Keratinocyte (primary cell): ENCODE measurements at regions not wholly inside any gene's neighbourhood (a gene's known extent, or its start where the extent isn't known, plus 50 kb on each side); places are given as distances from the start of the nearest gene placed in this dataset.

Experiments
- DNase-seq: peaks from one replicate; pipeline ENCODE4 v3.0.0-alpha.2; 2011; ENCODE audit warnings: low read depth, missing footprints, low spot score
- FAIRE-seq: peaks from 2 replicates; lab custom pipeline; 2011; peaks lifted over from hg19 to GRCh38; lab: Jason Lieb, UNC
- H2AFZ ChIP-seq: 2 replicates; pipeline ENCODE4 v1.6.0; 2012; ENCODE audit warnings: low read length, control low read depth, inconsistent platforms; ENCODE audit not compliant: control insufficient read depth
- H3K27ac ChIP-seq: 2 replicates; pipeline ENCODE4 v1.5.1; 2011; ENCODE audit warnings: low read length; ENCODE audit not compliant: control insufficient read depth, insufficient read depth
- H3K27me3 ChIP-seq: 3 replicates; pipeline ENCODE4 v1.6.0; 2011; ENCODE audit warnings: low read length; ENCODE audit not compliant: control insufficient read depth, insufficient read depth; ENCODE audit errors: extremely low read depth
- H3K36me3 ChIP-seq, 2 experiments: 2 replicates in 1 of 2; 3 replicates in 1 of 2; pipeline ENCODE4 v1.5.1; 2011; ENCODE audit warnings: low read length in 2 of 2, mild to moderate bottlenecking in 1 of 2; ENCODE audit not compliant: control insufficient read depth in 2 of 2, insufficient read depth in 2 of 2; ENCODE audit errors: extremely low read depth in 1 of 2
- H3K4me1 ChIP-seq: 3 replicates; pipeline ENCODE4 v1.5.1; 2011; ENCODE audit warnings: low read length; ENCODE audit not compliant: control insufficient read depth, insufficient read depth; ENCODE audit errors: extremely low read depth
- H3K4me2 ChIP-seq: 3 replicates; pipeline ENCODE4 v1.6.0; 2011; ENCODE audit warnings: low read depth, low read length; ENCODE audit not compliant: control insufficient read depth, insufficient read depth; ENCODE audit errors: extremely low read depth
- H3K4me3 ChIP-seq, 3 experiments: fragments of 200-600 bp in 1 of 3; sonication (generic) in 1 of 3; 2 replicates in 2 of 3; 3 replicates in 1 of 3; pipeline ENCODE4 v1.5.1; 2011 to 2016; ENCODE audit warnings: low read length in 3 of 3, mild to moderate bottlenecking in 3 of 3, control low read depth in 2 of 3, inconsistent platforms in 1 of 3, low read depth in 1 of 3, mixed read lengths in 1 of 3, mixed run types in 1 of 3, moderate library complexity in 1 of 3; ENCODE audit not compliant: control insufficient read depth in 2 of 3, insufficient read depth in 2 of 3; ENCODE audit errors: extremely low read depth in 1 of 3
- H3K79me2 ChIP-seq: 2 replicates; pipeline ENCODE4 v1.6.0; 2012; ENCODE audit warnings: low read length; ENCODE audit not compliant: control insufficient read depth, insufficient read depth
- H3K9ac ChIP-seq: 3 replicates; pipeline ENCODE4 v1.6.0; 2011; ENCODE audit warnings: low read length; ENCODE audit not compliant: control insufficient read depth, insufficient read depth; ENCODE audit errors: extremely low read depth
- H3K9me1 ChIP-seq: 3 replicates; pipeline ENCODE4 v1.6.0; 2011; ENCODE audit warnings: low read length; ENCODE audit not compliant: control insufficient read depth, insufficient read depth; ENCODE audit errors: extremely low read depth
- H3K9me3 ChIP-seq: 2 replicates; pipeline ENCODE4 v1.5.1; 2012; ENCODE audit warnings: low read depth, low read length; ENCODE audit not compliant: control insufficient read depth
- H4K20me1 ChIP-seq: 3 replicates; pipeline ENCODE4 v1.6.0; 2011; ENCODE audit warnings: low read length; ENCODE audit not compliant: control insufficient read depth, insufficient read depth; ENCODE audit errors: extremely low read depth
- EZH2 ChIP-seq: IDR thresholded peaks from one replicate; pipeline ENCODE4 v1.6.1; 2012; ENCODE audit warnings: inconsistent platforms, mild to moderate bottlenecking, low read length, moderate library complexity
- dilution Hi-C: fragments of 300-500 bp; cut with MboI; formaldehyde crosslinking; loops from one replicate; pipeline ENCODE4 v1.7.0; 2020; ENCODE audit warnings: low sequenced_read_pairs; ENCODE audit not compliant: extremely low pct_ligation_motif_present
- TF ChIP-seq, protein P1 (sequence below), 3 experiments: IDR thresholded peaks in 1 of 3; conservative IDR thresholded peaks in 1 of 3; optimal IDR thresholded peaks in 1 of 3; 2 replicates in 2 of 3; 3 replicates in 1 of 3; pipeline versions ENCODE3 to v1.5.1; 2011; ENCODE audit warnings: low read length in 3 of 3, mild to moderate bottlenecking in 3 of 3, moderate library complexity in 2 of 3, control low read depth in 1 of 3, inconsistent platforms in 1 of 3; ENCODE audit not compliant: insufficient read depth in 2 of 3; ENCODE audit errors: extremely low read depth in 1 of 3

DNA sequence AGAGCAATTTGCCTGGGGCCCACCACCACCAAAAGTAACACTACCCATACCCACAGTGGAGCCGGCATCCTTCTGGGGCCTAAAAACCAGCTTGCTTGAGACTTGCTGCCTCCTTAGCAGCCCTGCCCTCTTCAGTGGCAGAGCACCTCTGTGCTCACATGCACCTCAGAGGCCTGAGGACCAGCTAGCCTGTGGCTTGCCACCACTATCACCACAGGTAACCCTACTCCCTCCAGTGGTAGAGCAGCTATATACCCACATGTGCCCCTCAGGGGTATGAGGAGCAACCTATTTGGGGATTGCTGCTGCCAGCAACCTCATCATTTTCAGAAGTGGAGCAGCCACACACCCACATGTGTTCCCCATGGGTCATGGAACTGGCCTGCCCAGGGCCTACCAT, 111.4 kb upstream of the SPRY2 start:
- Histone ChIP-seq H3K9me1 (no peaks in the 10 kb centered on the region), H3K27me3 (no peaks in the 10 kb centered on the region), H3K4me3 (no peak overlapping the region), H4K20me1 (no peaks in the 10 kb centered on the region), H2AFZ (no peak overlapping the region), H3K79me2 (no peaks in the 10 kb centered on the region), H3K27ac (no peak overlapping the region), H3K4me2 (no peak overlapping the region), H3K9ac (no peak overlapping the region), H3K36me3 (no peaks in the 10 kb centered on the region), H3K4me1 (peaks cover 2% of the 10 kb centered on the region), H3K9me3 (no peaks in the 10 kb centered on the region)
- DNase-seq: no peak
- no peak for FAIRE-seq
- dilution Hi-C loops: no loop called here
- TF ChIP-seq EZH2: no peak
- TF ChIP-seq, protein P1, sequence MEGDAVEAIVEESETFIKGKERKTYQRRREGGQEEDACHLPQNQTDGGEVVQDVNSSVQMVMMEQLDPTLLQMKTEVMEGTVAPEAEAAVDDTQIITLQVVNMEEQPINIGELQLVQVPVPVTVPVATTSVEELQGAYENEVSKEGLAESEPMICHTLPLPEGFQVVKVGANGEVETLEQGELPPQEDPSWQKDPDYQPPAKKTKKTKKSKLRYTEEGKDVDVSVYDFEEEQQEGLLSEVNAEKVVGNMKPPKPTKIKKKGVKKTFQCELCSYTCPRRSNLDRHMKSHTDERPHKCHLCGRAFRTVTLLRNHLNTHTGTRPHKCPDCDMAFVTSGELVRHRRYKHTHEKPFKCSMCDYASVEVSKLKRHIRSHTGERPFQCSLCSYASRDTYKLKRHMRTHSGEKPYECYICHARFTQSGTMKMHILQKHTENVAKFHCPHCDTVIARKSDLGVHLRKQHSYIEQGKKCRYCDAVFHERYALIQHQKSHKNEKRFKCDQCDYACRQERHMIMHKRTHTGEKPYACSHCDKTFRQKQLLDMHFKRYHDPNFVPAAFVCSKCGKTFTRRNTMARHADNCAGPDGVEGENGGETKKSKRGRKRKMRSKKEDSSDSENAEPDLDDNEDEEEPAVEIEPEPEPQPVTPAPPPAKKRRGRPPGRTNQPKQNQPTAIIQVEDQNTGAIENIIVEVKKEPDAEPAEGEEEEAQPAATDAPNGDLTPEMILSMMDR (optimal IDR thresholded peaks at IDR 0.05 in 1 of 3, IDR thresholded peaks at IDR 0.05 in 1 of 3, conservative IDR thresholded peaks at IDR 0.05 in 1 of 3; ENCODE audit: extremely low read depth in 1 of 3, insufficient read depth in 2 of 3, low read length in 3 of 3): no peak

DNA sequence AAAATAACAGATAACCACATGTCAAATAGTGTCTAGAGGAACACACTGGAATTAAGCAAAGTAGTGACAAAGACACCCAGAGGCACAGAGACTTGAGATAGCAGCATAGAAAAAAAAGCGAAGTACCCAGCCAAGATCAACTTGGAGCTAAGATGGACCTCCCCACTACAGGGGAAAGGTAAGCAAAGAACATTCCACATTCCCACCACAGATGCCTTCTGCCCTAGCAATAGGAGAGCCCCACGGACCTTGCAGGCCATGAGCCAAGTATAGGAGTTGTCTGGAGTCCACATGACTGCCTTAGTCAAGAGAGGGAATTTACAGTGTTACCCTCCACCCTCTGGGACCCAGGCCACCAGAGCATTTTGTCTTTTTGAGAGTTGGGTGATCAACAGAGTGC, 110.7 kb upstream of the SPRY2 start:
- no peaks in the 10 kb centered on the region for H3K9me1 ChIP-seq
- FAIRE-seq: no peak

More for the DNA sequence above, 110.7 kb upstream of the SPRY2 start:
- no peak overlapping the region for H3K9ac ChIP-seq
- no peak overlapping the region for H3K4me2 ChIP-seq
- no peak for DNase-seq
- dilution Hi-C loops: no loop called here
- H3K4me3 ChIP-seq: no peak overlapping the region
- no peaks in the 10 kb centered on the region for H3K9me3 ChIP-seq
- H3K27ac ChIP-seq: no peak overlapping the region
- H3K4me1 ChIP-seq: peaks cover 2% of the 10 kb centered on the region
- H3K27me3 ChIP-seq: no peaks in the 10 kb centered on the region
- no peaks in the 10 kb centered on the region for H4K20me1 ChIP-seq
- H3K36me3 ChIP-seq: no peaks in the 10 kb centered on the region
- no peaks in the 10 kb centered on the region for H3K79me2 ChIP-seq
- no peak overlapping the region for H2AFZ ChIP-seq
- no peak for TF ChIP-seq EZH2
- TF ChIP-seq, protein P1 (optimal IDR thresholded peaks at IDR 0.05 in 1 of 3, IDR thresholded peaks at IDR 0.05 in 1 of 3, conservative IDR thresholded peaks at IDR 0.05 in 1 of 3; ENCODE audit: extremely low read depth in 1 of 3, insufficient read depth in 2 of 3, low read length in 3 of 3): no peak
